Forelimb muscle (tissue), 1 donor: ENCODE measurements at regions not wholly inside any gene's neighbourhood (a gene's known extent, or its start where the extent isn't known, plus 50 kb on each side); places are given as distances from the start of the nearest gene placed in this dataset.
"Not testable (repeated sequence)": the region's sequence is repeated elsewhere in the genome, so short reads cannot be mapped to it uniquely, and the experiment has no call there.

Experiments
- DNase-seq: peaks from one replicate; pipeline ENCODE4 v3.0.0-alpha.2; 2013; ENCODE audit warnings: low read depth

GRCh38 chr4:177178246-177178645, 131.4 kb upstream of the NEIL3 start:
- no peak for DNase-seq

GRCh38 chr4:177182166-177182565, 127.5 kb upstream of the NEIL3 start:
- DNase-seq, result no peak

- DNase-seq, result no peak
These were observed 126.9 kb upstream of the NEIL3 start for GRCh38 chr4:177182728-177183127.

- no peak for DNase-seq
These were observed 124.5 kb upstream of the NEIL3 start for GRCh38 chr4:177185151-177185550.

GRCh38 chr4:177185579-177185978, 124.1 kb upstream of the NEIL3 start:
- DNase-seq, result no peak

- DNase-seq, result no peak
These were observed 122.3 kb upstream of the NEIL3 start for GRCh38 chr4:177187371-177187770.

- DNase-seq, result no peak
These were observed 118.6 kb upstream of the NEIL3 start for GRCh38 chr4:177190995-177191580.

GRCh38 chr4:177191586-177191985, 118.1 kb upstream of the NEIL3 start:
- DNase-seq, result no peak

GRCh38 chr4:177191991-177192390, 117.7 kb upstream of the NEIL3 start:
- DNase-seq, result no peak

- not testable (repeated sequence) for DNase-seq
These were observed 116.5 kb upstream of the NEIL3 start for GRCh38 chr4:177193024-177193715.

GRCh38 chr4:177194906-177195305, 114.8 kb upstream of the NEIL3 start:
- DNase-seq, result no peak

GRCh38 chr4:177196615-177197014, 113.1 kb upstream of the NEIL3 start:
- DNase-seq, result no peak

GRCh38 chr4:177201614-177202013, 108.1 kb upstream of the NEIL3 start:
- no peak for DNase-seq

GRCh38 chr4:177204126-177204525, 105.5 kb upstream of the NEIL3 start:
- DNase-seq, result no peak

GRCh38 chr4:177214935-177215334, 94.7 kb upstream of the NEIL3 start:
- DNase-seq, result no peak

GRCh38 chr4:177220376-177220775, 89.3 kb upstream of the NEIL3 start:
- DNase-seq, result no peak

GRCh38 chr4:177222781-177223180, 86.9 kb upstream of the NEIL3 start:
- no peak for DNase-seq

- no peak for DNase-seq
These were observed 84.1 kb upstream of the NEIL3 start for GRCh38 chr4:177225605-177226004.

GRCh38 chr4:177227636-177228035, 82.0 kb upstream of the NEIL3 start:
- no peak for DNase-seq

- DNase-seq, result no peak
These were observed 81.1 kb upstream of the NEIL3 start for GRCh38 chr4:177228599-177228998.

GRCh38 chr4:177229331-177229730, 80.3 kb upstream of the NEIL3 start:
- DNase-seq, result no peak

GRCh38 chr4:177232473-177232872, 77.2 kb upstream of the NEIL3 start:
- no peak for DNase-seq

- no peak for DNase-seq
These were observed 74.6 kb upstream of the NEIL3 start for GRCh38 chr4:177235026-177235425.

GRCh38 chr4:177236886-177237285, 72.8 kb upstream of the NEIL3 start:
- DNase-seq, result no peak
